ENCODE measurements at regions not wholly inside any gene's neighbourhood (a gene's known extent, or its start where the extent isn't known, plus 50 kb on each side); places are given as distances from the start of the nearest gene placed in this dataset.

DNA sequence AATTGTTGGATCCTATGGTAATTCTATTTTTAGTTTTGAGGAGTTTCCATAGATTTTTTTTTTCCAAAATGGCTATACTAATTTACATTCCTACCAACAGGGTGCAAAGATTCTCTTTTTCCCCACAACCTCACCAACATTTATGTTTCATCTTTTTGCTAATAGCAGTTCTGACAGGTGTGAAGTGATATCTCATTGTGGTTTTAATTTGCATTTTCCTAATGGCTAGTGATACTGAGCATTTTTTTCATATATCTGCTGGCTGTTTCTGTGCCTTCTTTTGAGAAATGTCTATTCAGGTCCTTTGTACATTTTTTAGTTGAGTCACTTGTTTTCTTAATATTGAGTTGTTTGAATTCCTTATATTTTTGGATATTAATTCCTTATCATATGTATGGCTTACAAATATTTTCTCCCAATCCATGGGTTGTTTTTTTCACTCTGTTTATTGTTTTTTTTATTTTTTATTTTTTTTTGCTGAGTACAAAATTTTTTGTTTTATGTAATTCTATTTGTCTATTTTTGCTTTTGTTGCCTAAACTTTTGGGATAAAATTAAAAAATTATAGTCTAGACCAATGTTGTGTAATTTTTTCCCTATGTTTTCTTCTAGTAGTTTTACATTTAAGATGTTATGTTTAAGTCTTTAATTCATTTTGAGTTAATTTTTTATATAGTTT is 205.9 kb upstream of the ADCY1 start:
- no peak overlapping the region for H3K27ac ChIP-seq (ENCODE audit: control insufficient read depth, insufficient read depth, low read length)
- no peak overlapping the region for H2AFZ ChIP-seq (ENCODE audit: control insufficient read depth, low read length)
- H3K27me3 ChIP-seq (ENCODE audit: control insufficient read depth, extremely low read depth, insufficient read depth, low read length), result peaks cover 4% of the 10 kb centered on the region
- H3K4me2 ChIP-seq (ENCODE audit: control insufficient read depth, extremely low read depth, insufficient read depth, low read depth, low read length), result no peak overlapping the region
- no peak for FAIRE-seq
- dilution Hi-C loops (cut with MboI; ENCODE audit: extremely low pct_ligation_motif_present, low sequenced_read_pairs), result no loop called here
- no peak overlapping the region for H3K4me3 ChIP-seq (ENCODE audit: control insufficient read depth in 2 of 3, extremely low read depth in 1 of 3, insufficient read depth in 2 of 3, low read depth in 1 of 3, low read length in 3 of 3)
- H3K9me3 ChIP-seq (ENCODE audit: control insufficient read depth, low read depth, low read length), result no peaks in the 10 kb centered on the region
- no peak for TF ChIP-seq EZH2 (IDR thresholded peaks at IDR 0.05; ENCODE audit: low read length)
- TF ChIP-seq, protein P1, sequence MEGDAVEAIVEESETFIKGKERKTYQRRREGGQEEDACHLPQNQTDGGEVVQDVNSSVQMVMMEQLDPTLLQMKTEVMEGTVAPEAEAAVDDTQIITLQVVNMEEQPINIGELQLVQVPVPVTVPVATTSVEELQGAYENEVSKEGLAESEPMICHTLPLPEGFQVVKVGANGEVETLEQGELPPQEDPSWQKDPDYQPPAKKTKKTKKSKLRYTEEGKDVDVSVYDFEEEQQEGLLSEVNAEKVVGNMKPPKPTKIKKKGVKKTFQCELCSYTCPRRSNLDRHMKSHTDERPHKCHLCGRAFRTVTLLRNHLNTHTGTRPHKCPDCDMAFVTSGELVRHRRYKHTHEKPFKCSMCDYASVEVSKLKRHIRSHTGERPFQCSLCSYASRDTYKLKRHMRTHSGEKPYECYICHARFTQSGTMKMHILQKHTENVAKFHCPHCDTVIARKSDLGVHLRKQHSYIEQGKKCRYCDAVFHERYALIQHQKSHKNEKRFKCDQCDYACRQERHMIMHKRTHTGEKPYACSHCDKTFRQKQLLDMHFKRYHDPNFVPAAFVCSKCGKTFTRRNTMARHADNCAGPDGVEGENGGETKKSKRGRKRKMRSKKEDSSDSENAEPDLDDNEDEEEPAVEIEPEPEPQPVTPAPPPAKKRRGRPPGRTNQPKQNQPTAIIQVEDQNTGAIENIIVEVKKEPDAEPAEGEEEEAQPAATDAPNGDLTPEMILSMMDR (optimal IDR thresholded peaks at IDR 0.05 in 1 of 3, IDR thresholded peaks at IDR 0.05 in 1 of 3, conservative IDR thresholded peaks at IDR 0.05 in 1 of 3; ENCODE audit: extremely low read depth in 1 of 3, insufficient read depth in 2 of 3, low read length in 3 of 3), result no peak
- H3K9ac ChIP-seq (ENCODE audit: control insufficient read depth, extremely low read depth, insufficient read depth, low read length), result no peak overlapping the region
- H4K20me1 ChIP-seq (ENCODE audit: control insufficient read depth, extremely low read depth, insufficient read depth, low read length), result no peaks in the 10 kb centered on the region
- no peaks in the 10 kb centered on the region for H3K4me1 ChIP-seq (ENCODE audit: control insufficient read depth, extremely low read depth, insufficient read depth, low read length)
- no peaks in the 10 kb centered on the region for H3K36me3 ChIP-seq (ENCODE audit: control insufficient read depth in 2 of 2, extremely low read depth in 1 of 2, insufficient read depth in 2 of 2, low read length in 2 of 2)
- no peaks in the 10 kb centered on the region for H3K9me1 ChIP-seq (ENCODE audit: control insufficient read depth, extremely low read depth, insufficient read depth, low read length)
- no peak for DNase-seq (ENCODE audit: low read depth, low spot score)
- no peaks in the 10 kb centered on the region for H3K79me2 ChIP-seq (ENCODE audit: control insufficient read depth, insufficient read depth, low read length)

DNA sequence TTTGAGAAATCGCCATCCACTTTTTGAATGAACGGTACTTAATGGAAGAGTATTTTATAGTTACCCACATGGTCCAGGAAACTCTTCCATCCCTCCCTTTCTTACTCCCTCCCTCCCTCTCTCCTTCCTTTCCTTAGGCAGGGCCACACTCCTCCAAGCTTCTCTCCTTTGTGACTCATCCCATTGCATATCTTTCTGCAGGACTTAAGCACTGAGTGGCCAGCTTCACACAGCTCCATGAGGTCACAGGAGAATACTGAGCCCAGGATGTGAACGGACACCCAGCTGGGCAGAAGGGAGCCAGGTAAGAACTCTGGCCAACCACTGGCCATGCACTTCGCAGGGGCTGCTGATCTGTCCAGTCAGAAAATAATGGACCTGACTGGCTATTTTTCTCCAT is 189.7 kb upstream of the ADCY1 start:
- Histone ChIP-seq H3K9me3 (ENCODE audit: control insufficient read depth, low read depth, low read length) (no peaks in the 10 kb centered on the region), H3K4me3 (ENCODE audit: control insufficient read depth in 2 of 3, extremely low read depth in 1 of 3, insufficient read depth in 2 of 3, low read depth in 1 of 3, low read length in 3 of 3) (no peak overlapping the region), H3K27me3 (ENCODE audit: control insufficient read depth, extremely low read depth, insufficient read depth, low read length) (no peaks in the 10 kb centered on the region), H4K20me1 (ENCODE audit: control insufficient read depth, extremely low read depth, insufficient read depth, low read length) (no peaks in the 10 kb centered on the region), H3K27ac (ENCODE audit: control insufficient read depth, insufficient read depth, low read length) (no peak overlapping the region), H3K4me2 (ENCODE audit: control insufficient read depth, extremely low read depth, insufficient read depth, low read depth, low read length) (no peak overlapping the region), H3K9me1 (ENCODE audit: control insufficient read depth, extremely low read depth, insufficient read depth, low read length) (no peaks in the 10 kb centered on the region), H3K79me2 (ENCODE audit: control insufficient read depth, insufficient read depth, low read length) (no peaks in the 10 kb centered on the region), H3K9ac (ENCODE audit: control insufficient read depth, extremely low read depth, insufficient read depth, low read length) (no peak overlapping the region), H3K36me3 (ENCODE audit: control insufficient read depth in 2 of 2, extremely low read depth in 1 of 2, insufficient read depth in 2 of 2, low read length in 2 of 2) (no peaks in the 10 kb centered on the region), H2AFZ (ENCODE audit: control insufficient read depth, low read length) (no peak overlapping the region), H3K4me1 (ENCODE audit: control insufficient read depth, extremely low read depth, insufficient read depth, low read length) (no peaks in the 10 kb centered on the region)
- DNase-seq (ENCODE audit: low read depth, low spot score) (no peak), FAIRE-seq (no peak)
- dilution Hi-C loops (cut with MboI; ENCODE audit: extremely low pct_ligation_motif_present, low sequenced_read_pairs), result no loop called here
- no peak for TF ChIP-seq EZH2 (IDR thresholded peaks at IDR 0.05; ENCODE audit: low read length)
- TF ChIP-seq, protein P1 (optimal IDR thresholded peaks at IDR 0.05 in 1 of 3, IDR thresholded peaks at IDR 0.05 in 1 of 3, conservative IDR thresholded peaks at IDR 0.05 in 1 of 3; ENCODE audit: extremely low read depth in 1 of 3, insufficient read depth in 2 of 3, low read length in 3 of 3), result no peak

All from keratinocyte (primary cell).